HG02884 (cell line): ENCODE measurements at regions not wholly inside any gene's neighbourhood (a gene's known extent, or its start where the extent isn't known, plus 50 kb on each side); places are given as distances from the start of the nearest gene placed in this dataset.

Experiments used
- ATAC-seq: cut with Tn5 transposase; IDR thresholded peaks from one replicate; pipeline ENCODE4 v1.9.1; 2021; ENCODE audit warnings: mild to moderate bottlenecking, moderate library complexity; ENCODE audit not compliant: unreplicated experiment

DNA sequence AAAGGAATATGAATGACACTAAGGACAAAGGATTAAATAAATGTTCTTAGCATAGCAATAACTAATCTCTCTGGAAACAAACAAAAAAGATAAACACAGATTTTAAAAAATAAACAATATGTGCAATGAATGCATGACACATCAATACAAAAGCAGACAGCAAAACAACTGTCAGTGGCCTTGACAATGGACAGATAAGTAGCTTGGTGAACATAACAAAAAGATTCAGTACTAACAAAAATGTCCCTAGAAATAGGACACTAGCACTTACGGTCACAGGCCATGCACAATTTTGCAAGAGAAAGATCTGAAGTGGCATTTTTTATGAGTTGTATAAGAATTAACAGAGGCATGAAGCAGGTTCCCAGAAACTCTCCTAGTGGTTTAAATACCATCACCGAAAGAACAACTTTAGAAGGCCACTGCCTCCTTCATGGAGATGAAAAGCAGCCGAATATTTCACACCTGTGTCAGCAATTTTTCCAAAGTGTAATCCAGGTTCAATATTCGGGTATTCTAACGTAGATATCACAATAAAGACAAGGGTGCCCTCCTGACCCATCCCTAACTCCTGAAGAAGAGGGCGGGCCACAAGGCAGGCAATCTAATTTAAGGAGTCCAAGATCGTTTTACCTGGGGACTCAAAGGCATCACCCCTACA lies 231.3 kb upstream of the MKLN1 start:
- ATAC-seq = no peak

DNA sequence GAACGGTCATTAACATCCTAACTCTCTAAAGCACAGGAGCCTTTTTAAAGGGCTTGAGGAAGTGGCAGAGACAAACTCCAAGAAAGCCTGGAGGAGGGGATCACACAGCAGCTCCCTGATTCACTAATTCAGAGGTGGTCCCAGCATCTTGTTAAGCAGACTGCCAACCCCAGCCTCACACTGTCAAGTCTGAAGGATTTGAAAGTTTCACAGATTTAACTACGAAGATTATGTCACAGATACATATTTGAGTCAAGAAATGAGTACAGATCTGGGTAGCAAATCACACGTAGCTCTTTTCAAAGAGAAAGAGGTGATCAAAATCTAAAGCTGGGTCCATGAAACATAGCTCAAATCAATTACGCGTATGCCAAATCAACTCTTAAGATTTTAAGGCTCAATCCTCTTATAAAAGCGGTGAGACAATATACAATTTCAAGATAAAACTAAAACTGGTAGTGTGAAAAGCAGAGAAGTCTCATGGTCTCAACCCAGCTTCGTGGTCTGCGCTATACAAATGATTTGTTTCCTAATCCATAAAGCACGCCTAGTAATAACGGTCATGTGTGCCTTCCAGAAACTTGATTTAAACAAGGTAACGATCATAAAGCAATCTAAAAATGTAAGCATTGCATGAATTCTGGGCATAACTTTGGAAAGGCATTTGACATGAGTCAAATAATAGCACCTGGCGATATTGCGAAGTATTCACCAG lies 229.9 kb upstream of the MKLN1 start:
- ATAC-seq = no peak

DNA sequence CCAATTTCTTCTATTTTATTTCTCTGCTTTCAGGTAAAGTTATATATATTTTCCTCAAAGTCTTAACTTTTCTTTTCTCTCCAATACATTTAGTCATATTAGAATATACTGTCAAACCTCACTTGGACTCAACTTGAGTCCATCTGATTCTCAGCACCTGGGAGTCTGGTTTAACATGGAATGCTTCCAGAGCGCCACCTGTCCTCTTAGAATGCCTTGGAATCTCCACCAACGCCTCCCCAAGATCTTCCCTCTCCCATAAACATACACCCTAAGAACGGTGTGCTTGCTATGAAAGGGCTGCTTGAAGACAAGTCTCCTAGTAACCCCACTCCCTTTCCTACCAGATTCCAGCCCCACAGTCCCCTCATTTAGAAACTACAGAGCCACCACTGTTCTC lies 229.1 kb upstream of the MKLN1 start:
- no peak for ATAC-seq

DNA sequence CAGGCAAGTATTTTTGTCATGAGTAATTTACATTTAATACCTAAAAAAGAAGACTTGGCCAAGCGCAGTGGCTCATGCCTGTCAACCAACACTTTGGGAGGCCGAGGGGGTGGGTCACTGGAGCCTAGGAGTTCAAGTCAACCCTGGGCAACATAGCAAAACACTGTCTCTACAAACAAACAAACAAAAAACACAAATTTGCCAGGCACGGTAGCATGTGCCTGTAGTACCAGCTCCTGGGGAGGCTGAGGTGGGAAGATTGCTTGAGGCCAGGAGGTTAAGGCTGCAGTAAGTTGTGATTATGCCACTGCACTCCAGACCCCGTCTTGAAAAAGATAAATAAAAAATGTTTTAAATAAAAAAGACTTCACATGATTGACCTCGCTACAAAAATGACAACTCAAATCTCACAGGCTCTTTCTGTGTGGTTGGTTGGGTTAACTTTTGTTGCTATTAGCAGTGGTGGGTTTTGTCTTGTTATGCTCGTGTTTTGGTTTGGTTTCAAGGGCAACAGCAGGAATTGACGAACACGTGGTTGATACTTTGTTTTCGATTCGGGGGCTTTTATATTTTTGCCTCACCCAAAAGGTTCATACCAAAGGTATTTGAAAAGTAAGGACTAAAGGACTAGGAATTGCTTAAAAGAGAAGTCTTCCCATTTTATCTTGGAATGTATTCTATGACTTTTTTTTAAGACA lies 227.2 kb upstream of the MKLN1 start:
- ATAC-seq = no peak

DNA sequence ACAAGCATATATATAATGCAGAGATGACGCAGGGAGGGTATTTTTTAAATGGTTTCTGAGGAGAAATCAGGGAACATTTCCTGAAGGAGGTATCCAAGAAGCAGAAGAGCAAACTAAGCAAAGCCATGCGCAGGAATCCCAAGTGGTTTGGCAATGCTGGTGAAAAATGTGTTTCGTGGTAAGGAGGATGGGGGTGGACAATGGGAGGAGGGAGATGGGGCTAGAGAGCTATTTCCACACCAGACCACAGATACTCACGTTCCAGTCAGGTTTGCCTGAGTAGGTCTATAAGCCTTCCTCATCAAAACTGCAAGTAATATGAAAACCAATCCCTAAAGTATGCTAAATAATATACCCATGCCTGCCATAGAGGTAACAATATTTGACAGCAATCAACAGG lies 223.7 kb upstream of the MKLN1 start:
- no peak for ATAC-seq

- no peak for ATAC-seq
These were observed 222.9 kb upstream of the MKLN1 start for GRCh38 chr7:131104596-131105293.

DNA sequence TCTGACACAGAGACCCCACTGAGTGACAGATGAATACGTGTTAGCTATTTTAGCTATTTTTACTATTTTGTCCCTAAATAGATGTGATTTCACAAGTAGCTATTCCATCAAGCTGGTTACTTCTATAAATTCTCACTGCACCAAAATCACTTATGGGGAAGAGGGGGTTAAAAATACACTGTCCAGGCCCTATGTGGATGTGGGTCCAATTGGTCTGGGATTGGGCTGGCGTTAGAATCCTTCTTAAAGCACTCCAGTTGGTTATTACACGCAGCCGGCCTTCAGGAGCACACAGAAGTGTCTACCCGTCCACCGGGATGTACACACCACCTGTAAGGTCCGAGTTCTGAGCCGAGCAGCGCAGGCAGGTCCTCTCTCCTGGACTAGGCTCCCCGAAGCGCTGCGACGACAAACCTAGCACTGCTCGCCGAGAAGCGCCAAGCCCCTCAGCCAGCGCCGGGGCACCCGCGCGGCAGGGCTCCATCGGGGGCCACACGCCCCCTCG lies 222.3 kb upstream of the MKLN1 start:
- no peak for ATAC-seq

- ATAC-seq = peak; percentile 19
These were observed 221.6 kb upstream of the MKLN1 start for GRCh38 chr7:131105799-131106680.

- no peak for ATAC-seq
These were observed 220.9 kb upstream of the MKLN1 start for GRCh38 chr7:131106681-131107336.

- peak; percentile 44 for ATAC-seq
These were observed 220.1 kb upstream of the MKLN1 start for GRCh38 chr7:131107337-131108211.

DNA sequence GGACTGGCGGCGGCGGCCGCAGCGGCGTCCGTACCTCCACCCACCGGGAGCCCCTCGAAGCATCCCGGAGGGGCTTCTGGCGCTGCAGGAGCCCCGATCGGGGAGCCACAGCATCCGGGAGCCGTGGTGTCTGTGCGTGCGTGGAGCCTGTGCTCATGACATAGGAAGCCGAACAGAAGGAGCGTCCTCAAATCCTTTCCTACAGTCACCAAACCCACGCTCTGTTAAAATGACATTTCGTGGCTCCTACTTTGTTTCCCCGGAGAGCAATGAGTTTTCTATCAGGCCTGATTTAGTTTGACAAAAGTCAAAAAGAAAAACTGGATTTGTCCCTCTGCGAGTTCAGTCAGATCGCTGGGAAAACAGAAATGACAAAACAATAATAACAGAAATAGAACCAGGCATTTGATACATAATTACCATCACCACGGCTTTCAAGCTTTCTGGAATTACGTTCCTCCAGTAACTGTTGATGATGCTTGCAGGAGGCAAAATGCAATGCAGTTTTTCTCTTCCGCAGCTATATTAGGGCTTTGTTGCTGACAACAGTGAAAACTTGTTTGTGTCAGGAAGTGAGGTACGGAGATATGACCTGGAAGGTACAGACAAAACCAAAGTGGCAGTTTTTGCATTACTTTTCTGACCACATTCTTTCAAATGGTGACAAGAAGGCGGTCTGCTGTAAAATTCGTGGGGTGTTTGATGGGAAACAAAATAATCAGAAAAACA lies 219.3 kb upstream of the MKLN1 start:
- no peak for ATAC-seq

GRCh38 chr7:131109011-131109758 lies 218.5 kb upstream of the MKLN1 start:
- no peak for ATAC-seq

DNA sequence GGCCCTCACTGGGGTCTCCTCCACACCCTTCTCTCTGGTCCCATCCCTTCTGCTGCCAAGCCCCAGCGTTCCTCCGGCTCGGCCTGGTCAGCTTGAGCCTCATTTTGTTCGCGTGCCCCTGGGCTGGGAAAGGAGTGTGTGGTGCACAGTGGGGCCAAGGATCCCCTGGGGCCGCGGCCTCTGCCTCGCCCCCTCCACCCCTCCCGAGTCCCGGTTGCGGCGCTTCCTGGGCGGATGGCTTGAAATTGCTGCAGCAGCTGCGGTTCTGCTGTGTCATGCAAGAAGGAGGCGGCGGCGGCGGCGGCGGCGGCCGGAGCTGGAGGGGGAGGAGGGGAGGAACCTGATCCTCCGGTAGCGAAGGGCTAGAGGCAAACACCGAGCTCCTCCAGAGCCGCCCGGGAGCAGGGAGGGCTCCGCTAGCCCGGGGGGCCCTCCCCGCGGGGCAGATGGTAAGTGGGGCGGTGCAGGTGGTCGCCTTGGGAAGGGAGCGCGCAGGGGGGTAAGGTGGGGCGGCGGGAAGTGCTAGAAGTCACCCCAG lies 217.8 kb upstream of the MKLN1 start:
- peak; percentile 24 for ATAC-seq

- no peak for ATAC-seq
These were observed 217.2 kb upstream of the MKLN1 start for GRCh38 chr7:131110297-131111080.

DNA sequence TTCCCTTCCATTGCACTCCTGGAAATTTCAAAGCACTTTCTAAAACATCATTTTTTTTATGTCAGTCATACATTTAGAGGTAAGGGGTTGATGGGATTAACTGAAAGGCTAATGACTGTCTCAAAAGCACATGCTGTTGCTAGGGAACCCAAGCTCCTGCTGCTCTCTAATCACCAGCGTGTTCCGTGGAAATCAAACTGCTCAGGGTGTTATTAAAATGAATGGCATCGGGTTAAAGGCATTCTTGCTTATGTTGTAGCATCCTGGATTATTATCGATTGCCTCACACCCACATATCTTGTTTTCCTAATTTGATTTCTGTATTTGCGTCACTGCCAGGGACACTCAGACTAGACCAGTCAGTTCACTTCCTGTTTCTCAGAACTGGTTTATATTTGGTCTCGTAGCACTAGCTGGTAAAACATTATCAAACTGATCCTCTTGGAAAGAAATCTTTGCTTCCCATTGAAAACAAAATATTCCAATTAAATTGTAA lies 216.5 kb upstream of the MKLN1 start:
- ATAC-seq = no peak

GRCh38 chr7:131111792-131112191 lies 215.9 kb upstream of the MKLN1 start:
- ATAC-seq = no peak
